HG02571 (cell line): ENCODE measurements at regions not wholly inside any gene's neighbourhood (a gene's known extent, or its start where the extent isn't known, plus 50 kb on each side); places are given as distances from the start of the nearest gene placed in this dataset.

Experiments
- ATAC-seq: cut with Tn5 transposase; IDR thresholded peaks from one replicate; pipeline ENCODE4 v1.9.1; 2021; ENCODE audit warnings: mild to moderate bottlenecking, moderate library complexity; ENCODE audit not compliant: unreplicated experiment

GRCh38 chr6:94124333-94124732 is 705.0 kb upstream of the EPHA7 start:
- no peak for ATAC-seq

DNA sequence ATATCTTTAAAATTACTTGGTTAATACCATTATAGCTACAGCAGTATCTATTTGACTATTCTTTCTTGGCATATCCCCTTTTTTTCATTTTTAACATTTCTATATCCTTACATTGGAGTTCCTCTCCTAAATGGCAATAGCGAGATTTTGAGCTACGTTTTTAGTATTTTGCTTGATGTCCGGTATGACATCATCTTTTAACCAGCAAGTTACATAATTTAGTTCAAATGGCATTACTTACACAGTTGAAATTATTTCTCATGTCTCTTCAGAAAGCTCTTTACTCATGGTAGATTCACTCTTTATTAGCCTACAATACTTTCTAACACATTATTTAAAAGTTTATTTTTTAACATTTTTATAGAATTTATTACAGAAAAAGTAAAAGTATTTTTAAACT is 701.7 kb upstream of the EPHA7 start:
- no peak for ATAC-seq

DNA sequence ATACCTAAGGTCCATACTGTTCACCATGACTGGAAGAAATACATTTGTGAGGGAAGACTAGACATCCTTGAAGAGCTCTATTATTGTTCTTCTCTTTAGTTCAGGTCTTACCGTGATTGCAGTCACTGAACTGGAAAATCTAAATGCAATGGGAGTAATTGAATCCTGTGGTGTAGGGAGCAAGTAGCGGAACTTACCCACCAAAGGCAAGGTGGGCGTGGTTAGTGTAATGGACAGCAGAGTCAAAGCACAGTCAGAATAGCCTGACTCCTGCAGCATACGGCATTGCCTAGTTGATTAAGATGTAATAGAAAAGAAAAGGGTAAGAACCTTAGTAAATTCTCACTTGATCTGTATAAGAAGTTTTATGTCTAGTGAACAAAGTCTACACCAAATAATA is 679.7 kb upstream of the EPHA7 start:
- no peak for ATAC-seq

- ATAC-seq, result no peak
Measured at GRCh38 chr6:94095961-94096360, 676.6 kb upstream of the EPHA7 start.

GRCh38 chr6:94089941-94090340 is 670.6 kb upstream of the EPHA7 start:
- no peak for ATAC-seq

GRCh38 chr6:94088870-94089269 is 669.5 kb upstream of the EPHA7 start:
- ATAC-seq, result no peak

DNA sequence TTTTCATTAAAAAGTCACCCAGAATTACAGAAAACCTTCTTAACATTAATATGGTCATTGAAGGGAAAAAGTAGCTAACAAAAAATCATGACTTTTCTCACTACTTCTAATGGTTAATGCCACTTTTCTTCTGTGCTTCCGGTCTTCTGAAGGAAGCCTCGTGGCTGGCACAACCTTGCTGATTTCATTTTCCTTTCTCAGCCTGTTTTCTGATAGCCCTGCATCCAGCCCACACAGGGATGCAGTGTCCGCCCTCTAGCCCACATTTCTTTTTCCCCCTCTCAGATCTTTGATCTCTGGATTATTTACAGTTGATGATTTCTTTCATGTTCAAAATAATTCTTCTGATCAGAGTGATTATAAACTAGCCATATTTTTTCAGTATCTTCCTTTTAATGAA is 655.4 kb upstream of the EPHA7 start:
- no peak for ATAC-seq

DNA sequence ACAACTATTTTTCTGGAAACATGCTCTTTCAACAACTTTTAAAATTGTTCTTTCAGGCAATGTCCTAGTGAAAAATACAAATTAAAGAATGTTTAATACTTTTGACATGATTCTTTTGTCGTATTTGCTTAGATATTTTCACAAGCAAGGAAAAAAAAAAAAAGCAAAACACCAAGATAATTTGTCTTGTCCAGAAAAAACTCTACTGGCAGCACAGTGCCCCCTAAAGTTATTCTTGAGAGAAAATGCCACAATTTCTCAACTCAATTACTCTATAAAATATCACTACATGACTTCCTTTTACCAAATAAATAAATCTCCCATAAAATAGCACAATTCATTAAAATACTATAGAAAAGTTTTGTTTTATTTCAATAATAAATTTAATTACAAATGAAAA is 652.5 kb upstream of the EPHA7 start:
- ATAC-seq, result no peak

DNA sequence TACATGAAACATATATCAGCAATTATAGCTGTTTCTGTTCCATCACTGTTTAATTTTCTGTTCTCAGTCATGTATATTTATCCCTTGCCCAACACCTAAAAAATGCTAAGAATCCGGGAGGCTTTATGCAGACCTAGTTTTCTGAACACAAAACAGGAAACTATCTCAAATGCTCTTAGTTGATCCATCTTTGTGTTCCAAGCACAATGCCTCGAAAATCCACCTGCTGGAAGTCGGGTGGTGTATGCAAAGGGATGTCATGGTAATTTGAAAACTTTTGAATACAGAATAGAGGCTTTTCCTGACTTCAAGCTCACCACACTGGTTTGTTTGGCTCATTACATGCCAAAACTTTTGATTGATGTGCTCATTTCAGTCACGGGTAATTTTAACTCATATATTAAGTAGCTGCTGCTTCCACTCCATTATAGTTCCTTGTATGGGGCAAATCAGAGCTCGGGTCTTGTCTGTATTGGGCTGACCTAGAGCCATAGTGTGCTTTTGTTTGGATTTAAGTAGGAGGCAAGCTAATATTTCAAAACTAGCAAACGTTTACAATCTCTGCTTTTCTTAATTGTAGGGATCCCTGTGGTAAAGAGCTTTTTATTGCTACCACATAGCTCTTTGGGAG is 646.5 kb upstream of the EPHA7 start:
- no peak for ATAC-seq

DNA sequence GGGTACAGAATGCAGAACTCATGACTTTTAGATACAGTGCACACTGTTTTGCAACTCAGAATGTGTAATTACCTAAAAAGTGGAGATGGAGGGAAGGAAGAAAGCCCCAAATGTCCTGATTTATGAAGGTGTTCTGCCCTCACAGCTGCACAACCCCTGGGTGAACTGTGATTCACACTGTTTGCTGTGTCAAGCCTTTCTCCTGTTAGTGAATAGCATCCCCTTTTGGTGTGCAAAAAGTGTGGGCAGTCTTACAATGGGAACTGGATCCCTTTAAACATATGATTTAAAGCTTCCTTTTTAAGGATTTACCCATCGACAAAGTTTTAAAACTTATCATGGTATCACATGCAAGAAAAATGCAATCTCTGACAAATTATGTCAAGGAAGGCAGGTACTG is 633.4 kb upstream of the EPHA7 start:
- no peak for ATAC-seq

DNA sequence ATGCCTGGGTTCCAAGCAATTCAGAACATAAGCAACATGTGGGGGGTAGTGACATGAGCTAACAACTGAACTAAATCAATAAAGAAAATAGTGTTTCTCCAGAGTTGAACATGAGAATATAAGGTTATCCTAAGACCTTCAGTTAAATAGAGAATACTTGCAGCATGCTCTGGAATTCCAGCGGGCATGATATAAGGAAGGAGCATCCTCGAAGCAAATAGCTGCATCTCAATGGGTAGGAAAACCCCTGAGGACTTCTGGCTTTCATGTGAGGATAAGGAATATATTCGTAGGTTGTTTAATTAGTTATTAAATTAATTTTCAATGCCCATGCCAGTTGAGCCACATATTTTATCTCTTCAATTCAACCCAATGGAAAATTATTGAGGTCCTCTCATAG is 631.2 kb upstream of the EPHA7 start:
- ATAC-seq, result no peak

GRCh38 chr6:94049001-94049400 is 629.6 kb upstream of the EPHA7 start:
- no peak for ATAC-seq

DNA sequence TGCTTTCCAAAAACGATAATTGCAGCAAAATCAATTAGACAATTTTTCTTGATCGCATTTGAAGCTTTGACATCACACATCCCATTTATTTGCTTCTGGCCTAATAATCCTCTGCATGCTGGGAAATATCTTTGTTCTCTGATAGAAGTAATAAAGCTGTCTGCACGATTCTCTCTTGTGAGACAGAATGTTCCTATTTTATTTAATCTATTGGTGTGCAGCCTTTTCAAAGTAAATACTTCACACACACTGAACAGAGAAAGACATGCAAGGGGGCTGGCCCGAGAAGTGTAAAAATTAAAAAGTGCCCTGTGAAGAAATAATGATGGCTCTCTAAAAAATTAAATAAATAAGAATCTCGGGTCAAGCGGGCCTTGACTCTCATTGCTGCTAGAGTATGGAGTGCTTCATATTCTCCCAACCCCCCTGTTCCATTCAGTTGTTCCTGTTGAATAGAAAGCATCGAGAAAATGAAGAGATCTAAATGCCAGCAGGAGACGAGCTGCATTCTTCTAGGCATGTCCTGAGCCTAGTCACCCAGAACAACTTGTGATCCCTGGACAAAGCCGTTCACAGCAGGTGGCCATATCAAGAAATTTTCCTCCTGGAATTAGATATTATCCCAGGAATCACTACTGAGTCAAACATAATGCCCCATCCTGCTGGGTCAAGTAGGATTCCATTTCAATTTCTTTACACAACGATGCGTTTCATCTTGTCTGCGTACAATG is 625.9 kb upstream of the EPHA7 start:
- no peak for ATAC-seq

GRCh38 chr6:94041945-94042709 is 622.8 kb upstream of the EPHA7 start:
- no peak for ATAC-seq

DNA sequence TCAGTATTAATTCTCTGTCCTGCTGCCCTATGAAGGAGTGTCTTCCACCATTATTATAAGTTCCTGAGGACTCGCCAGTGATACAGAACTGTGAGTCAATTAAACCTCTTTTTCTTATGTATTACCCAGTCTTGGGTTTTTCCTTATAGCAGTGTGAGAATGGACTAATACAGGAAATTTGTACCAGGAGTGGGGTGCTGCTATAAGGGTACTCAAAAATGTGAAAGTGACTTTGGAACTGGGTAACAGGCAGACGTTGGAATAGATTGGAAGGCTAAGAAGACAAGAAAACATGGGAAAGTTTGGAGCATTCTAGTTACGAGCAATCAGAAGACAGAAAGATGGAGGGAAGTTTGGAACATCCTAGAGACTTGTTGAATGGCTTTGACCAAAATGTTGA is 616.7 kb upstream of the EPHA7 start:
- no peak for ATAC-seq

- ATAC-seq, result no peak
Measured at GRCh38 chr6:94027374-94027773, 608.0 kb upstream of the EPHA7 start.

- no peak for ATAC-seq
Measured at GRCh38 chr6:94026575-94026974, 607.2 kb upstream of the EPHA7 start.

DNA sequence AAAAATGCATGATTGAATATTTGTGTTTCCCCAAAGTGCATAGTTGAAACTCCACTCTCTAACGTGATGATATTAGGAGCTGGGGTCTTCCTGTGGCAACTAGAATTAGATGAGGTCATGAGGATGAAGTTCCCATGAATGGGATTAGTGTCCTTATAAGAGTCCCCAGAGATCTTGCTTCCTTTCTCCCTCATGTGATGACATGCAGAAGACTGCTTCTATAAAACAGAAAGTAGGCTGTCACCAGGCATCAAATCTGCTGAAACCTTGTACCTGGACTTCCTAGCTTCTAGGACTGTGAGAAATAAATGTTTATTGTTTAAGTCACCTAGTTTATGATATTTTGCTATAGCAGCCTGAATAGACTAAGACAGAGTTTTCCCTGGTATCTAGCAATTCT is 586.5 kb upstream of the EPHA7 start:
- ATAC-seq, result no peak

DNA sequence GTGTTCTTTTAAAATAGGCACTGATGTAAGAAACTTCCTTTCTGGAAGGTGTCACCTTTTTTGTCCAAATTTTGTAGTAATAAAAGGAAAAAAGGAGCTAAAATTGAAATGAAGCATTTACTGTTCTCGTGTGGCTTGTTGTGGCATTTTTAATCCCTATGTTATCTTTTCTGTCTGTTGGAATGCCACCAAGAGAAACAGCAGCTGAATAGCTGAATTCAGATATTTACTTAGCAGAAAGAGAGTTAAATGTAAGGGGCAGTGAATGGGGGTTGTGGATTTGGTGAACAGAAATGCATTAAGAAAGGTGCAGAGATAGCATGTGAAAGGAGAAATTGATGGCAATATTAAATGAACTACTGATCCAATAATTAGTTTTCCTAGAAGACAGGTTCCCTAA is 573.6 kb upstream of the EPHA7 start:
- no peak for ATAC-seq

GRCh38 chr6:93989630-93990029 is 570.3 kb upstream of the EPHA7 start:
- ATAC-seq, result no peak

- ATAC-seq, result no peak
Measured at GRCh38 chr6:93985953-93986352, 566.6 kb upstream of the EPHA7 start.

GRCh38 chr6:93975159-93975558 is 555.8 kb upstream of the EPHA7 start:
- ATAC-seq, result no peak
